Colonic mucosa (tissue), 4 donors: ENCODE measurements at regions not wholly inside any gene's neighbourhood (a gene's known extent, or its start where the extent isn't known, plus 50 kb on each side); places are given as distances from the start of the nearest gene placed in this dataset.
"Not testable (repeated sequence)": the region's sequence is repeated elsewhere in the genome, so short reads cannot be mapped to it uniquely, and the experiment has no call there.

Experiments
- DNase-seq: peaks from one replicate; pipeline ENCODE4 v3.0.0-alpha.2; 2020
- H3K27ac ChIP-seq: fragments of 200-600 bp; one replicate; pipeline ENCODE4 v1.8.0; 2021
- H3K27me3 ChIP-seq: fragments of 200-600 bp; one replicate; pipeline ENCODE4 v1.8.0; 2021
- H3K36me3 ChIP-seq: fragments of 200-600 bp; one replicate; pipeline ENCODE4 v1.8.0; 2021
- H3K4me1 ChIP-seq: fragments of 200-600 bp; one replicate; pipeline ENCODE4 v1.8.0; 2021; ENCODE audit warnings: mild to moderate bottlenecking
- H3K4me3 ChIP-seq: fragments of 200-600 bp; one replicate; pipeline ENCODE4 v1.8.0; 2021
- H3K9ac ChIP-seq, 2 donors: one replicate each; pipeline ENCODE4 v1.7.0; 2013; ENCODE audit warnings: control low read depth in 2 of 2, low read depth in 2 of 2, low read length in 2 of 2
- H3K9me3 ChIP-seq: fragments of 200-600 bp; one replicate; pipeline ENCODE4 v1.8.0; 2021
- intact Hi-C: fragments of 100-400 bp; cut with DNase I; formaldehyde crosslinking; loops from one replicate; pipeline ENCODE4 v1.14.1; 2022
- TF ChIP-seq, protein P1 (sequence below): fragments of 200-600 bp; IDR thresholded peaks from one replicate; pipeline ENCODE4 v1.8.0; 2022; ENCODE audit warnings: antibody characterized with exemption, mild to moderate bottlenecking
- donor health status: healthy.
- donor health status: DM: no; HTN: no; CAD: no.
- donor health status: DM: no; HTN: no; CAD: no.

DNA sequence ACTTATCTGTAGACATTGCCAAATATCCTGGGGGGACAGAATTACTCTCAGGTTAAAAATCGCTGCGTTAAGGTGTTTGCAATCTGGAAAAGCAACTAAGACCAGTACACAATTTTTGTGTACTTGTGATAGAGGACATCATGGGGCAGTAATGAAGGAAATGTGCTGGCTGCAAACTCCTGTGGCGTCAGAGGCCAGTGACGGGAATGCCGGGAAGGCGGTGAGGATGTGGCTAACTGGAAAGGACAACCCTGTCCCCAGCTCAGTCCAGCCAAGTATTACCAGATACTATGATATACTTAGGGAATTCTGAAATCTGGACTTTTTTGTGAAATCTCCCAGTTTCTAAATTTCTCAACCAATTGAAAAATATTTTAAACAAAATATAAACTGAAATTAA is 103.1 kb upstream of the NANOS1 start:
- Histone ChIP-seq H3K4me1 (no peaks in the 10 kb centered on the region), H3K36me3 (no peaks in the 10 kb centered on the region), H3K4me3 (no peak overlapping the region), H3K27ac (no peak overlapping the region), H3K27me3 (no peaks in the 10 kb centered on the region), H3K9me3 (no peaks in the 10 kb centered on the region), H3K9ac (no peak overlapping the region)
- TF ChIP-seq, protein P1, sequence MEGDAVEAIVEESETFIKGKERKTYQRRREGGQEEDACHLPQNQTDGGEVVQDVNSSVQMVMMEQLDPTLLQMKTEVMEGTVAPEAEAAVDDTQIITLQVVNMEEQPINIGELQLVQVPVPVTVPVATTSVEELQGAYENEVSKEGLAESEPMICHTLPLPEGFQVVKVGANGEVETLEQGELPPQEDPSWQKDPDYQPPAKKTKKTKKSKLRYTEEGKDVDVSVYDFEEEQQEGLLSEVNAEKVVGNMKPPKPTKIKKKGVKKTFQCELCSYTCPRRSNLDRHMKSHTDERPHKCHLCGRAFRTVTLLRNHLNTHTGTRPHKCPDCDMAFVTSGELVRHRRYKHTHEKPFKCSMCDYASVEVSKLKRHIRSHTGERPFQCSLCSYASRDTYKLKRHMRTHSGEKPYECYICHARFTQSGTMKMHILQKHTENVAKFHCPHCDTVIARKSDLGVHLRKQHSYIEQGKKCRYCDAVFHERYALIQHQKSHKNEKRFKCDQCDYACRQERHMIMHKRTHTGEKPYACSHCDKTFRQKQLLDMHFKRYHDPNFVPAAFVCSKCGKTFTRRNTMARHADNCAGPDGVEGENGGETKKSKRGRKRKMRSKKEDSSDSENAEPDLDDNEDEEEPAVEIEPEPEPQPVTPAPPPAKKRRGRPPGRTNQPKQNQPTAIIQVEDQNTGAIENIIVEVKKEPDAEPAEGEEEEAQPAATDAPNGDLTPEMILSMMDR = no peak
- intact Hi-C loops = no loop called here
- DNase-seq = no peak

DNA sequence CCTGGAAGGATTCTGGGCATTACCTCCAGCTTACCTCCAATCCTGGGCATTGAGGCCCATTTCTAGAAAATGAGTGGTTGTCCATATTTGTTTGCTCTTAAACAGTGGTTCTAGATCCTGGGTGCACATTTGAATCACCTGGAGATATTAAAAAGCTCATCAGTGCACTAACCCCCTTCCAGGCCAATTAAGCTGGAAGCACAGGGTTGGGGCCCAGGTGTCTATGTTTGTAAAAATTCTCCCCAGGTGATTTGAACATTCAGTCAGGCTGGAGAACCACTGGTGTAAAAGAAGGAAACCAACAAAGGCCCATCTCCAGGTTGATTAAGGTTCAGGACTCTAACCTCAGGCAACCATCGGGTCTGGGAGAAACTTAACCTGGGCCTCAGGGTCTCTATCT is 102.6 kb upstream of the NANOS1 start:
- no peak for DNase-seq
- Histone ChIP-seq H3K4me3 (no peak overlapping the region), H3K9ac (no peak overlapping the region), H3K4me1 (no peaks in the 10 kb centered on the region), H3K27ac (no peak overlapping the region), H3K36me3 (no peaks in the 10 kb centered on the region), H3K27me3 (no peaks in the 10 kb centered on the region), H3K9me3 (no peaks in the 10 kb centered on the region)
- intact Hi-C loops = no loop called here
- TF ChIP-seq, protein P1 = no peak

DNA sequence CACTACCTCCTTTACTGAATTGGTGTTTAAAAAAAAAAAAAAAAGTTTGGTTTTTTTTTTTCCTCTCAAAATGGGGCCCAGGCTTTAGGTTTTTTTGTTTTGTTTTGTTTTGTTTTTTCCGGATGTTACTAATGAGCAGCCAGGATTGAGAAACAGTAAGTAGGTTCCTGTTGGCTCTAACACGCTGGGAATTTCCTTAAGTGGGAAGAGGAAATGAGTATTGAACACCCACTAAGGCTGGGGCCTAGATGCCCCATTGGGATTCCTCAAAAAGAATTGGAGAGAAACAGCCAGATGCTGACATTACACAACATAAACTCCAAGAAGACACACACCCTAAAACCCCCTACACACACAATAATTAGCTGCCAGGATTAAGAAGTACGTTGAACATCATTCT is 102.2 kb upstream of the NANOS1 start:
- no peaks in the 10 kb centered on the region for H3K4me1 ChIP-seq
- H3K36me3 ChIP-seq = no peaks in the 10 kb centered on the region
- intact Hi-C loops = no loop called here
- no peaks in the 10 kb centered on the region for H3K27me3 ChIP-seq
- TF ChIP-seq, protein P1 = no peak
- H3K9ac ChIP-seq = no peak overlapping the region
- no peaks in the 10 kb centered on the region for H3K9me3 ChIP-seq
- no peak for DNase-seq
- no peak overlapping the region for H3K27ac ChIP-seq
- H3K4me3 ChIP-seq = no peak overlapping the region

DNA sequence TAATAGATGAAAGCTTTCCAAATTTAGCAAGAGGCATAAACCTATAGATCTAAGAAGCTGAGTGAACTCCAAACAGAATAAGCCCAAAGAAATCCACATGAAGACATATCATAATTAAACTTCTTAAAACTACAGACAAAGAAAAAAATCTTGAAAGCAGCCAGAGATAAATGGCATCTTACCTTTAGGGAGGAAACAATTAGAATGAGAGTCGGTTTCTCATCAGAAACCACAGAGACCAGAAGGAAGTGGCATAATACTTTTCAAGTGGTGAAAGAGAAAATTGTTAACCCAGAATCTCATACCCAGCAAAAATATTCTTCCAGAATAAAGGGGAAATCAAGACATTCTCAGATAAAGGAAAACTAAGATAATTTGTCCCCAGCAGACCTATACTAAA is 98.9 kb upstream of the NANOS1 start:
- TF ChIP-seq, protein P1 = no peak

DNA sequence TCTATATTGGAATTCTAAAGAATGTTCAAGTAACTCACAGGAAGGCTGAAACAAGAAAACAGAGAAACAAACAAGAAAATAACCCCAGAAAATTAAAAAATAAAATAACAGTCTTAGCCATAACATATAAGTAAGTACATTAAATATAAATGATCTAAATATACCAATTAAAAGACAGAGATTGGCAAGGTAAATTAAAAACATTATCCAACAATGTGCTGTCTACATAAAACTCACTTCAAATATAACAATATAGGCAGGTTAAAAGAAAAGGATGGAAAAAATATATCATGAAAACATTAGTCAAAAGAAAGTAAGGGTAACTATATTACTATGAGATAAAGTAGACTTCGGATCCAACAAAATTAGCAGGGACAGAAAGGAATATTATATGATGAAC is 98.1 kb upstream of the NANOS1 start:
- DNase-seq = no peak

More for the DNA sequence above, 98.9 kb upstream of the NANOS1 start:
- intact Hi-C loops = no loop called here
- no peaks in the 10 kb centered on the region for H3K27me3 ChIP-seq
- no peaks in the 10 kb centered on the region for H3K9me3 ChIP-seq
- DNase-seq = no peak
- no peak overlapping the region for H3K27ac ChIP-seq
- H3K36me3 ChIP-seq = no peaks in the 10 kb centered on the region
- H3K4me3 ChIP-seq = no peak overlapping the region
- no peak overlapping the region for H3K9ac ChIP-seq
- no peaks in the 10 kb centered on the region for H3K4me1 ChIP-seq

DNA sequence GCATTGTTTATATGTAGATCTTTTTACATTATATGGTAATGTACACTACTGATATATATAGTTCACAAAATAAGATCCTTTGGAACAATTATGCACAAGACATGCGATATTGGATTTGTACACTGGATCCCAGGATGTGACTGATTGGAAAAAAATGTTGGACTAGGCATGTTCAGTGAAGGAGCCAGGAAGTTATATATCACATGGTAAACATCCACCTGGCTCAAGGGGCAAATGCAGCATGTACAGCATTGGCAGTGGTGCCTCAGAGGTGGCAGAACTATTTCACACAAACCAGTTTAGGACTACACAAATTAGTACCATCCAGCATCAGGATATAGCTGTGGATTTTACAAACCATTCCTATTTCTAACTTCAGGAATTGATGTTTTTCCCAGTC is 97.4 kb upstream of the NANOS1 start:
- H3K36me3 ChIP-seq = not testable (repeated sequence)

More for the DNA sequence above, 98.1 kb upstream of the NANOS1 start:
- Histone ChIP-seq H3K9me3 (no peaks in the 10 kb centered on the region), H3K36me3 (no peaks in the 10 kb centered on the region), H3K4me3 (no peak overlapping the region), H3K4me1 (no peaks in the 10 kb centered on the region), H3K9ac (no peak overlapping the region), H3K27me3 (no peaks in the 10 kb centered on the region), H3K27ac (no peak overlapping the region)
- TF ChIP-seq, protein P1 = no peak
- intact Hi-C loops = no loop called here

More for the DNA sequence above, 97.4 kb upstream of the NANOS1 start:
- H3K4me1 ChIP-seq, H3K9me3 ChIP-seq, DNase-seq, H3K27ac ChIP-seq, H3K4me3 ChIP-seq, H3K27me3 ChIP-seq, H3K9ac ChIP-seq, intact Hi-C loops: not testable (repeated sequence)
